ENCODE measurements at regions not wholly inside any gene's neighbourhood (a gene's known extent, or its start where the extent isn't known, plus 50 kb on each side); places are given as distances from the start of the nearest gene placed in this dataset.

- CTCF ChIA-PET = no interaction called here
- ATAC-seq (no peak), DNase-seq (no peak)
- H3K79me2 ChIP-seq (ENCODE audit: low read length) = no peaks in the 10 kb centered on the region
- no peaks in the 10 kb centered on the region for H3K27me3 ChIP-seq (ENCODE audit: low read length)
- no peak overlapping the region for H3K27ac ChIP-seq (ENCODE audit: low read length)
- POLR2A ChIA-PET (ENCODE audit: unreplicated experiment) = no interaction called here
- intact Hi-C loops (cut with micrococcal nuclease) = no loop called here
- TF ChIP-seq CTCF (conservative IDR thresholded peaks at IDR 0.05; ENCODE audit: low read depth, low read length) = no peak
- TF ChIP-seq EZH2phosphoT487 (IDR thresholded peaks at IDR 0.05; ENCODE audit: borderline replicate concordance, low read length) = no peak
- TF ChIP-seq EZH2 (IDR thresholded peaks at IDR 0.05; ENCODE audit: low read length, unreplicated experiment) = no peak
- H3K4me1 ChIP-seq (ENCODE audit: insufficient read depth, low read length) = no peaks in the 10 kb centered on the region
- no peaks in the 10 kb centered on the region for H4K20me1 ChIP-seq (ENCODE audit: low read length)
- no peak overlapping the region for H3K4me2 ChIP-seq (ENCODE audit: low read length)
- no peaks in the 10 kb centered on the region for H3K9me3 ChIP-seq (ENCODE audit: low read length)
- no peak overlapping the region for H3K9ac ChIP-seq (ENCODE audit: low read length)
- BruUV-seq (replicated peaks) = no TSS peak
- H2AFZ ChIP-seq (ENCODE audit: low read length) = no peak overlapping the region
- no peaks in the 10 kb centered on the region for H3F3A ChIP-seq (ENCODE audit: low read length, unreplicated experiment)
- no peaks in the 10 kb centered on the region for H3K9me2 ChIP-seq (replicated peaks; ENCODE audit: low read length)
- no peaks in the 10 kb centered on the region for H3K36me3 ChIP-seq (ENCODE audit: low read depth, low read length)
- no peak overlapping the region for H3K4me3 ChIP-seq (ENCODE audit: low read length)
Measured at GRCh38 chr16:61030616-61031015, 1005.6 kb downstream of the CDH8 start.

GRCh38 chr16:61024180-61024900, 1011.9 kb downstream of the CDH8 start:
- Histone ChIP-seq H3K4me1 (ENCODE audit: insufficient read depth, low read length) (no peaks in the 10 kb centered on the region), H3K27ac (ENCODE audit: low read length) (no peak overlapping the region), H3K4me2 (ENCODE audit: low read length) (no peak overlapping the region), H3K4me3 (ENCODE audit: low read length) (no peak overlapping the region), H2AFZ (ENCODE audit: low read length) (no peak overlapping the region), H3K79me2 (ENCODE audit: low read length) (no peaks in the 10 kb centered on the region), H3K9me2 (replicated peaks; ENCODE audit: low read length) (no peaks in the 10 kb centered on the region), H3F3A (ENCODE audit: low read length, unreplicated experiment) (no peaks in the 10 kb centered on the region), H3K36me3 (ENCODE audit: low read depth, low read length) (no peaks in the 10 kb centered on the region), H3K9ac (ENCODE audit: low read length) (no peak overlapping the region), H4K20me1 (ENCODE audit: low read length) (no peaks in the 10 kb centered on the region), H3K9me3 (ENCODE audit: low read length) (no peaks in the 10 kb centered on the region), H3K27me3 (ENCODE audit: low read length) (no peaks in the 10 kb centered on the region)
- ATAC-seq (no peak), DNase-seq (no peak)
- TF ChIP-seq EZH2phosphoT487 (IDR thresholded peaks at IDR 0.05; ENCODE audit: borderline replicate concordance, low read length) (no peak), EZH2 (IDR thresholded peaks at IDR 0.05; ENCODE audit: low read length, unreplicated experiment) (no peak), CTCF (conservative IDR thresholded peaks at IDR 0.05; ENCODE audit: low read depth, low read length) (no peak)
- no TSS peak for BruUV-seq (replicated peaks)
- intact Hi-C loops (cut with micrococcal nuclease) = no loop called here
- ChIA-PET POLR2A (ENCODE audit: unreplicated experiment) (no interaction called here), CTCF (no interaction called here)

- BruUV-seq (replicated peaks) = no TSS peak
- no peak for TF ChIP-seq EZH2phosphoT487 (IDR thresholded peaks at IDR 0.05; ENCODE audit: borderline replicate concordance, low read length)
- TF ChIP-seq EZH2 (IDR thresholded peaks at IDR 0.05; ENCODE audit: low read length, unreplicated experiment) = no peak
- TF ChIP-seq CTCF (conservative IDR thresholded peaks at IDR 0.05; ENCODE audit: low read depth, low read length) = no peak
- no peak overlapping the region for H3K27ac ChIP-seq (ENCODE audit: low read length)
- H2AFZ ChIP-seq (ENCODE audit: low read length) = no peak overlapping the region
- ATAC-seq = no peak
- H3K79me2 ChIP-seq (ENCODE audit: low read length) = no peaks in the 10 kb centered on the region
- H3K4me3 ChIP-seq (ENCODE audit: low read length) = no peak overlapping the region
- H3K4me2 ChIP-seq (ENCODE audit: low read length) = no peak overlapping the region
- H3K9me2 ChIP-seq (replicated peaks; ENCODE audit: low read length) = no peaks in the 10 kb centered on the region
- H3K9me3 ChIP-seq (ENCODE audit: low read length) = no peaks in the 10 kb centered on the region
- no peaks in the 10 kb centered on the region for H3K27me3 ChIP-seq (ENCODE audit: low read length)
- ChIA-PET CTCF (no interaction called here), POLR2A (ENCODE audit: unreplicated experiment) (no interaction called here)
- no peaks in the 10 kb centered on the region for H4K20me1 ChIP-seq (ENCODE audit: low read length)
- DNase-seq = no peak
- no peaks in the 10 kb centered on the region for H3F3A ChIP-seq (ENCODE audit: low read length, unreplicated experiment)
- no peaks in the 10 kb centered on the region for H3K36me3 ChIP-seq (ENCODE audit: low read depth, low read length)
- H3K9ac ChIP-seq (ENCODE audit: low read length) = no peak overlapping the region
- intact Hi-C loops (cut with micrococcal nuclease) = no loop called here
- no peaks in the 10 kb centered on the region for H3K4me1 ChIP-seq (ENCODE audit: insufficient read depth, low read length)
Measured at GRCh38 chr16:61014869-61015268, 1021.4 kb downstream of the CDH8 start.

Data from PC-3 (cell line).